ENCODE measurements at regions not wholly inside any gene's neighbourhood (a gene's known extent, or its start where the extent isn't known, plus 50 kb on each side); places are given as distances from the start of the nearest gene placed in this dataset.

DNA sequence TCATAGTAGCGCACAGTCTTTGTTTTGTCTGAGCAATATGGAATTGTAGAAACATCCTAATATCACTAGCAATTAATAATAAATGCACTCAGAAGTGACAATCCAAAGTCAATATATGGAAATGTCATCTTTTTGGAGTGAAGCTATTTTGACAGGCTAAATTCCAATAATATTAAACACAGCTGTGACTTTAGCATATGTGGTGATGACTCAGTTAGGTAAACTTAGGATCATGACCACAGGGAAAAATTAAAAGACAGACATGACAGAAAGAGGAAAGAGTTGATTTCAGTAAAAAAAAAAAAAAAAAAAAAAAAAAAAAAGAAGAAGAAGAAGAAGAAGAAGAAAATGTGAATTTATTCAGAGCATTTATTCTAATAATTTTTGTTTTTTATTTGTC, 1165.7 kb downstream of the NLGN4Y start:
- Histone ChIP-seq H3K4me1 (replicated peaks) (no peaks in the 10 kb centered on the region), H3K27me3 (replicated peaks) (no peaks in the 10 kb centered on the region), H3K4me3 (no peak overlapping the region), H3K27ac (no peak overlapping the region), H3K36me3 (no peaks in the 10 kb centered on the region), H3K9me3 (replicated peaks) (no peaks in the 10 kb centered on the region)
- DNase-seq (ENCODE audit: low read depth in 1 of 2, low spot score in 2 of 2) = no peak

- no peaks in the 10 kb centered on the region for H3K27me3 ChIP-seq (replicated peaks)
- H3K27ac ChIP-seq = no peak overlapping the region
- H3K36me3 ChIP-seq = no peaks in the 10 kb centered on the region
- no peak overlapping the region for H3K4me3 ChIP-seq
- no peaks in the 10 kb centered on the region for H3K9me3 ChIP-seq (replicated peaks)
- H3K4me1 ChIP-seq (replicated peaks) = no peaks in the 10 kb centered on the region
- DNase-seq (ENCODE audit: low read depth in 1 of 2, low spot score in 2 of 2) = no peak
Measured at GRCh38 chrY:15702131-15702530, 1177.8 kb downstream of the NLGN4Y start.

GRCh38 chrY:15704906-15705305, 1180.6 kb downstream of the NLGN4Y start:
- no peaks in the 10 kb centered on the region for H3K36me3 ChIP-seq
- DNase-seq (ENCODE audit: low read depth in 1 of 2, low spot score in 2 of 2) = no peak
- no peaks in the 10 kb centered on the region for H3K4me1 ChIP-seq (replicated peaks)
- H3K9me3 ChIP-seq (replicated peaks) = no peaks in the 10 kb centered on the region
- H3K4me3 ChIP-seq = no peak overlapping the region
- H3K27ac ChIP-seq = no peak overlapping the region
- H3K27me3 ChIP-seq (replicated peaks) = no peaks in the 10 kb centered on the region

DNA sequence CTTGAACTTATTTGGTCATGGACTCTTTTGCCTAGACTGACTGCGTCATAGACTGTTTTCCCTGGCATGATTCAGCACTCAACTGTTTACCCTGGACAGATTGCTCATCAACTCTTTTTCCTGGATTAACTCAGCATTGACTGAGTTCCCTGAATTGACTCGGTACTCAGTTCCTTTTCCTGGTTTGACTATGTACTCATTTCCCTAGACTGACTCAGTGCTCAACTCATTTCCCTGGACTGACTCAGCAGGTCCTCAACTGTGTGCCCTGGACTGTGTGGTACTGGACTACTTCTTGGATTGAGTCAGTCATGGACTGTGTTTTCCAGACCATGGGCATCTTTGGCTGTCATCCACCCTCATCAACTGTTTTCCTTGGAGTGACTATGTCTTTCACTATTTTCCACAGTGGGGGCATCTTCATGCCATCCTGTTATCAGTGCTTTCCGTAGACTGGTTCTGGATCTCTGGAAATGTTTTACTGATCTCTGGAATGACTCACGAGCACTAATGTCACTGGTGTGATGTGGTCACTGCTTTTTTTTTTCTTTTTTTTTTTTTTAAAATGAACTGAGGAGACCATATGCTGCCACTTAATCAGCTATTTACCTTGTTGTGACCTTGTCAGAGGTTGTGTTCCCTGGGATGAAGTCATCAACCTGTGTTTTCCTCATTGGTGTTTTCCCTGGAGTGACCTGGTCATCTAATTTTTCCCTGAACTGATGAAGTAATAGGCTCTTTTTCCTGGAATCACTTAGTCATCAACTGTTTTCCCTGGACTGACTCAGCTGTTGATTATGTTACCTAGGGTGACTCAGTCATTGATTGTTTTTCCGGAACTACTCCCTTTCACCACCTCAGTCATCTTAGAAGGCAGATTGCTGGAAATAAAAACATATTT, 1225.5 kb downstream of the NLGN4Y start:
- H3K27ac ChIP-seq = no peak overlapping the region; the same call in 1 of the 2 replicates
- no peak overlapping the region for H3K4me3 ChIP-seq
- H3K9me3 ChIP-seq (replicated peaks) = no peaks in the 10 kb centered on the region
- no peaks in the 10 kb centered on the region for H3K4me1 ChIP-seq (replicated peaks)
- no peaks in the 10 kb centered on the region for H3K27me3 ChIP-seq (replicated peaks)
- no peaks in the 10 kb centered on the region for H3K36me3 ChIP-seq
- peak in 1 of 2 experiments; percentile 4 for DNase-seq (ENCODE audit: low read depth in 1 of 2, low spot score in 2 of 2)

GRCh38 chrY:15751001-15751400, 1226.7 kb downstream of the NLGN4Y start:
- Histone ChIP-seq H3K27ac (no peak overlapping the region), H3K4me1 (replicated peaks) (no peaks in the 10 kb centered on the region), H3K9me3 (replicated peaks) (no peaks in the 10 kb centered on the region), H3K27me3 (replicated peaks) (no peaks in the 10 kb centered on the region), H3K4me3 (no peak overlapping the region), H3K36me3 (no peaks in the 10 kb centered on the region)
- no peak for DNase-seq (ENCODE audit: low read depth in 1 of 2, low spot score in 2 of 2)

DNA sequence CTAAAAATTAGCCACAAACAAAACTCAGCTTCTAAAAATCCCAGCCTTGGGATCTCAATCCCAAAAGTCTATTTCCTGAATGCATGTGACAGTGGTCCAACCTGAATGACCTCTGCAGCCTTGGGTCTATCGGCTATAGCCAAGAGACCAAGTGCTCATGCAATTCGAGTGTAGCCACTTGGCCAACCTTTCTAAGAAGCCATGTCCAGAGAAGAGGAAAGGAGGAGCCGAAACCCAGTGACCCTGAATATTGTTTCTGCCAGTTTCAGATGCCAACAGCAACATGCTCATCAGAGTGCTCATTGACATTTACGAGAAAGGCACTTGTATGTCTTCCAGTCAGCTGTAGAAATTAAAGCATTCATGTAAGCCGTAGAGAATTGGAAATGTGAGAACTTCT, 1231.9 kb downstream of the NLGN4Y start:
- H3K4me1 ChIP-seq (replicated peaks) = no peaks in the 10 kb centered on the region
- H3K27me3 ChIP-seq (replicated peaks) = no peaks in the 10 kb centered on the region
- H3K36me3 ChIP-seq = no peaks in the 10 kb centered on the region
- no peak overlapping the region for H3K4me3 ChIP-seq
- DNase-seq (ENCODE audit: low read depth in 1 of 2, low spot score in 2 of 2) = no peak
- no peaks in the 10 kb centered on the region for H3K9me3 ChIP-seq (replicated peaks)
- no peak overlapping the region for H3K27ac ChIP-seq

- no peak for DNase-seq (ENCODE audit: low read depth in 1 of 2, low spot score in 2 of 2)
- H3K4me3 ChIP-seq = no peak overlapping the region
- no peaks in the 10 kb centered on the region for H3K4me1 ChIP-seq (replicated peaks)
- no peaks in the 10 kb centered on the region for H3K27me3 ChIP-seq (replicated peaks)
- no peaks in the 10 kb centered on the region for H3K36me3 ChIP-seq
- no peak overlapping the region for H3K27ac ChIP-seq
- no peaks in the 10 kb centered on the region for H3K9me3 ChIP-seq (replicated peaks)
Measured at GRCh38 chrY:15773579-15773978, 1249.2 kb downstream of the NLGN4Y start.

GRCh38 chrY:15775880-15776279, 1251.6 kb downstream of the NLGN4Y start:
- Histone ChIP-seq H3K4me1 (replicated peaks) (no peaks in the 10 kb centered on the region), H3K36me3 (no peaks in the 10 kb centered on the region), H3K4me3 (no peak overlapping the region), H3K9me3 (replicated peaks) (no peaks in the 10 kb centered on the region), H3K27me3 (replicated peaks) (no peaks in the 10 kb centered on the region), H3K27ac (no peak overlapping the region)
- DNase-seq (ENCODE audit: low read depth in 1 of 2, low spot score in 2 of 2) = no peak

DNA sequence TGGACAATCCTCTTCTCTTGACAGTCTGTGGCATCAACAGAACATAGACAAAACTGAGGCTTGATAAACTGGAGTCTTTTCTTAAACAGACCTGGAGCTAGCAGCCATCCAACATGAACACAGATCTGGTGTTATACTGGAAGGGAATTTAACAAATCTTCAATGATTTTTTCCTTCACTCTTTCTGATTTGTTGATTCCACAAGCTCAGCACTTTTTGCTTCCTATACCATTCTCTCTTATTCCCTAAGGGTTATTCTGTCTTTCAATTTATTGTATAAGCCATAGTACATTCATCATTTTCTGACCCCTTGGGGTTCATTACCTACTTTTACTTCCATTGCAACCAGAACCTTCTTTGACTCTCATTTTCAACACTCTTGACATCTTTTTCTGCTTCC, 1255.6 kb downstream of the NLGN4Y start:
- no peaks in the 10 kb centered on the region for H3K9me3 ChIP-seq (replicated peaks)
- H3K27me3 ChIP-seq (replicated peaks) = no peaks in the 10 kb centered on the region
- no peak overlapping the region for H3K27ac ChIP-seq
- H3K36me3 ChIP-seq = no peaks in the 10 kb centered on the region
- H3K4me3 ChIP-seq = no peak overlapping the region
- DNase-seq (ENCODE audit: low read depth in 1 of 2, low spot score in 2 of 2) = no peak
- H3K4me1 ChIP-seq (replicated peaks) = no peaks in the 10 kb centered on the region

GRCh38 chrY:15800021-15800420, 1275.7 kb downstream of the NLGN4Y start:
- H3K4me3 ChIP-seq = no peak overlapping the region
- H3K36me3 ChIP-seq = no peaks in the 10 kb centered on the region
- no peaks in the 10 kb centered on the region for H3K27me3 ChIP-seq (replicated peaks)
- H3K4me1 ChIP-seq (replicated peaks) = no peaks in the 10 kb centered on the region
- H3K9me3 ChIP-seq (replicated peaks) = no peaks in the 10 kb centered on the region
- no peak overlapping the region for H3K27ac ChIP-seq
- no peak for DNase-seq (ENCODE audit: low read depth in 1 of 2, low spot score in 2 of 2)

GRCh38 chrY:15805985-15806384, 1281.7 kb downstream of the NLGN4Y start:
- H3K27me3 ChIP-seq (replicated peaks) = no peaks in the 10 kb centered on the region
- no peaks in the 10 kb centered on the region for H3K9me3 ChIP-seq (replicated peaks)
- no peaks in the 10 kb centered on the region for H3K4me1 ChIP-seq (replicated peaks)

GRCh38 chrY:15814241-15814640, 1289.9 kb downstream of the NLGN4Y start:
- no peaks in the 10 kb centered on the region for H3K27me3 ChIP-seq (replicated peaks)

More at GRCh38 chrY:15805985-15806384, 1281.7 kb downstream of the NLGN4Y start:
- no peaks in the 10 kb centered on the region for H3K36me3 ChIP-seq
- H3K4me3 ChIP-seq = no peak overlapping the region
- no peak for DNase-seq (ENCODE audit: low read depth in 1 of 2, low spot score in 2 of 2)
- H3K27ac ChIP-seq = no peak overlapping the region

More at GRCh38 chrY:15814241-15814640, 1289.9 kb downstream of the NLGN4Y start:
- Histone ChIP-seq H3K27ac (no peak overlapping the region), H3K9me3 (replicated peaks) (no peaks in the 10 kb centered on the region), H3K4me3 (no peak overlapping the region), H3K4me1 (replicated peaks) (no peaks in the 10 kb centered on the region), H3K36me3 (no peaks in the 10 kb centered on the region)
- no peak for DNase-seq (ENCODE audit: low read depth in 1 of 2, low spot score in 2 of 2)

Data from SJSA1 (cell line).